AML-193 (cell line): ENCODE measurements at regions not wholly inside any gene's neighbourhood (a gene's known extent, or its start where the extent isn't known, plus 50 kb on each side); places are given as distances from the start of the nearest gene placed in this dataset.

Experiments
- DNase-seq, 2 experiments: peaks; one replicate each; lab custom pipeline; 2025; lab: John Stamatoyannopoulos, UW

GRCh38 chr3:10555263-10555662 is 49.9 kb upstream of the ATP2B2 start:
- DNase-seq: no peak

DNA sequence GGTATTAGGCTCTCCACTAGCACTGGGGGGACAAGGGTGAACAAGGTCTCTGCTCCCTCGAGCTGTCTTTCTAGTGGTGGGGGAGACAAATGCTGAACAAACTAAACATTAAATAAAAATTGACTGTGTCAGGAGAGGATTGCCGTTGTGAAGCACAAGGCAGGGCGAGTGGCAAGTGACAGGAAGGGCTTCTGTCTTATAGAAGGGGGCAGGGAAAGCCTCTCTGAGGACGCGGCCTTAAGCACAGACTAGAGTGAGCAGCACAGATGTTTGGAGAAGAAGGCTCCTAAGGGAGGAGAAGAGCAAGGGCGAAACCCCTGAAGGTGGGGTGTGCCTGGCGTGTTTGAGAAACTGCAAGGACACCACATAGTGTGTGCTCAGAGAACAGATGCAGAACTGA is 50.9 kb upstream of the ATP2B2 start:
- DNase-seq: no peak

GRCh38 chr3:10557250-10557649 is 51.9 kb upstream of the ATP2B2 start:
- no peak for DNase-seq

GRCh38 chr3:10557781-10558373 is 52.5 kb upstream of the ATP2B2 start:
- no peak for DNase-seq

DNA sequence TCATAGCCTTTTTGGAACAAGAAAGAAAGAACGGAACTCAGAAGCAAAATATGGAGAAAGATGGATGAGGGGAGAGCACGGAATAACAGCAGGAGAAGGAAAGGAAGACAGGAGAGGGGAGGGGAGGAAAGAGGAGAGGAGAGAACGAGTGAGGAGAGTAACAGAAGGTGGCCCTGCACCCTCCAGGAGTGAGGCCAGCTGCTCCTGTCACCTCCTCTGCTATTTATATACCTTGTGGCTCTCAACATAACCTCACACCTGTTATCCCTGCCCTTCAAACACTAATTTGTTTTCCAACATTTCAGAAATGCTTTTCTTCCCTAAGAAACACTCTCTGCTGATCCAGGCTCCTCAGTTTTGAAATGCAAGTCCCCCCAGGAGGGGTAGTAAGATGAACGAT is 53.4 kb upstream of the ATP2B2 start:
- DNase-seq: no peak

- DNase-seq: no peak
Measured at GRCh38 chr3:10560060-10560861, 54.9 kb upstream of the ATP2B2 start.

GRCh38 chr3:10561162-10561945 is 56.0 kb upstream of the ATP2B2 start:
- DNase-seq: no peak

GRCh38 chr3:10561946-10562560 is 56.7 kb upstream of the ATP2B2 start:
- no peak for DNase-seq

DNA sequence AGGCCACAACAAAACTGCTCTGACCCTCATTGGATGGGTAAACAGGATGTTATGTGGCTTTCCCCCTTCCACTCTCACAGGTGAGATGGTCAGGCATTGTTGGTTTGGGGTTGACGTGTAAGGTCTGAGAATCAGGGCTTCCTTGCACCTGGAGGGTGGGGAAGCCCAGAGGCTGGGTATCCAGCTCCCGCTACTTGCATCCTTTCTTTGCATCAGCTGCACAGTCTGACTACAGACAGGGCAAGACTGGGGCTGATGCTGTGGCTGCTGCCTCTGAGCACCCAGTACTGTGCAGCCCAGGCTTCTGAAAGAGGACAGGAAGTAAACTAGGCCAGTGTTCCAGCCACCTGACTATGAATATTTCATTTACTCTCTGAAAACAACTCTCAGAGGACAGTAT is 58.0 kb upstream of the ATP2B2 start:
- no peak for DNase-seq

DNA sequence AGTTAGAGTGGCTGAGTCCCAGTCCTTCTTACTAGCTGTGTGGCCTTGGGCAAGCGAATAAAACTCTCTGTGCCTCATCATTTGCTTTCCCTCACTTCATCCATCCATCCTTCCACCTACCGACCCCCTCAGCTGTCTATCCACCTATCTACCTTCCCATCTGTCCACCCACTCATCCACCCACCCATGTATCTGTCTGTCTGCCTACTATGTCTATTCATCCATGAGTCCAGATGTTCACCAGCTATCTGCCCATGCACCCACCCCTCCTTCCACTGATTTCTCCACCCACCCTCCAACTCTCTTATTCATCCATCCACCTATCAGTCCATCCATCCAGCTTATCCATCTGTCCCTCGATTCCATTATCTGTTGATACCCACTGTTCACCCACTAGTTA is 60.4 kb upstream of the ATP2B2 start:
- no peak for DNase-seq

- DNase-seq: no peak
Measured at GRCh38 chr3:10566451-10566850, 61.1 kb upstream of the ATP2B2 start.

GRCh38 chr3:10568549-10568948 is 63.2 kb upstream of the ATP2B2 start:
- DNase-seq: no peak

GRCh38 chr3:10570196-10570946 is 65.0 kb upstream of the ATP2B2 start:
- no peak for DNase-seq

GRCh38 chr3:10574101-10574620 is 68.8 kb upstream of the ATP2B2 start:
- no peak for DNase-seq

- no peak for DNase-seq
Measured at GRCh38 chr3:10575601-10576160, 70.3 kb upstream of the ATP2B2 start.

DNA sequence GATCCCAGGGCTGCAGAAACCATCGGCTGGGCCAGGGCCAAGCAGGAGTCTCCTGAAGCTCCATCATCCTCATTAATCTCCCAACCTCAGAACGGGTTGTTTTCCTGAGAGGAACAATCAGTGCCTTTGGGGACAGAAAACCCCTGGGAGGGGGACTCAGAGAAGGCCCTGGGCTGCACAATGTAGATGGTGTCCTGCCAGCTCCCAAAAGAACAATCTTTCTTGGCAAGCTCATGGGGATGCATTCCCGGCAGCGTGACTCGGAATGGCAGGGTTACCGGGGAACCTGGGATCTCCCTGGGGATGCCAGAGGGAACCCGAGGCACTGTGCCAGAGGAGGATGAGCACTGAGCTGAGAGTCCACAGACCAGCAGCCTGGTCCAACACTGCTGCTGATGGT is 72.1 kb upstream of the ATP2B2 start:
- DNase-seq: no peak

- DNase-seq: no peak
Measured at GRCh38 chr3:10580426-10580825, 75.0 kb upstream of the ATP2B2 start.

DNA sequence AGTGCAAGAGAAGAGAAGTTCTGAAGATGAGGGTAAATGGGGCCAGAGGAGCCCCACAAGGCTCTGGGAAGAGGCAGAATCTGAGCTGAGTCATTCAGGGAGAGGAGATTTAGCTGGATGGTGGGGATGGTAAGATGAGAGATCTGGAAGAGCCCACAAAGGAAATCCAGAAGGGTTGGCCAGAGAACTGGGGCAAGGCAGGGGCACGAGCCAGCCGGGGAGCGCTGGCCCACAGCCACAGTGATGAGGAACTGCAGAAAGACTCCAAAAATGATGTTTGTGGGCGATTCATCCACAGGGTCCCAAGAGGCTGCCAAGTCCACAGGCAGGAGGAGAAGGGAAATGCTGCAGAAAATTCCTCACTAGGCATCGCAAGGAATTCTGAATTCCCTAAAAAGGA is 75.9 kb upstream of the ATP2B2 start:
- no peak for DNase-seq

GRCh38 chr3:10581716-10582115 is 76.3 kb upstream of the ATP2B2 start:
- DNase-seq: no peak

DNA sequence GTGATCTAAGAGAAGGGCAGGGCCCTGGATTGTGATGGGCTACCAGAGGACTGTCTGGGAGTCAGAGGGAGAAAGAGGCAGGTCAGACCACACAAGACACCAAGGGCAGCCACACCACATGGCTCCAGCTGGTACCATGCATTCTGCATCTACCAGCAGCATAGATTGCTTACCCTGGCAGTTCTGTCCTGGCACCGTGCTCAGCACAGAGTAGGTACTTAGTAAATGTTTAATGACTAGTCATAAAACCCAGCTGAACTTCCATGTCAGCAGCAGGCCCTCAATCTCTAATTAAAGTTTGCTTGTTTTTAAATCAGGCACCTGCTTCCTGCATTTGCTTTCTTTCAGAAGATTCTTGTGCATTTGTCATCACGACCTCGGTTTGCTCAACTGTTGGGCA is 77.3 kb upstream of the ATP2B2 start:
- no peak for DNase-seq
